Activated naive CD4-positive, alpha-beta T cell treated with anti-CD3 and anti-CD28 coated beads for 36 hours (primary cell): ENCODE measurements at regions not wholly inside any gene's neighbourhood (a gene's known extent, or its start where the extent isn't known, plus 50 kb on each side); places are given as distances from the start of the nearest gene placed in this dataset.

Experiments used
- CTCF ChIA-PET: fragments of 350-600 bp; sonication (Branson Sonifier 250); formaldehyde crosslinking; loops from one replicate; lab custom pipeline; 2021; ENCODE audit warnings: antibody characterized with exemption; lab: Charles Lee
- DNase-seq: peaks from one replicate; pipeline ENCODE4 v3.0.0-alpha.2; 2020
- H3K27ac Mint-ChIP-seq: one replicate; pipeline ENCODE4 v1.8.0; 2021; ENCODE audit warnings: mild to moderate bottlenecking, mixed read lengths
- H3K27me3 Mint-ChIP-seq: one replicate; pipeline ENCODE4 v1.8.0; 2021; ENCODE audit warnings: low read depth, mixed read lengths
- H3K36me3 Mint-ChIP-seq: one replicate; pipeline ENCODE4 v1.8.0; 2021; ENCODE audit warnings: low read depth, mixed read lengths
- H3K4me1 Mint-ChIP-seq: one replicate; pipeline ENCODE4 v1.8.0; 2021; ENCODE audit warnings: low read depth, mixed read lengths
- H3K4me3 Mint-ChIP-seq: one replicate; pipeline ENCODE4 v1.8.0; 2021; ENCODE audit warnings: mild to moderate bottlenecking, moderate library complexity, mixed read lengths
- H3K9me3 Mint-ChIP-seq: one replicate; pipeline ENCODE4 v1.8.0; 2021; ENCODE audit warnings: mixed read lengths
- intact Hi-C: fragments of 100-400 bp; cut with micrococcal nuclease; formaldehyde crosslinking; loops from one replicate; pipeline ENCODE4 v1.15.1; 2023

GRCh38 chr5:92775711-92776615 lies 805.1 kb downstream of the NR2F1-AS1 start:
- H3K36me3 Mint-ChIP-seq: no peaks in the 10 kb centered on the region
- no peak overlapping the region for H3K4me3 Mint-ChIP-seq
- H3K9me3 Mint-ChIP-seq: no peaks in the 10 kb centered on the region
- DNase-seq: no peak
- no peaks in the 10 kb centered on the region for H3K27me3 Mint-ChIP-seq
- H3K4me1 Mint-ChIP-seq: no peaks in the 10 kb centered on the region
- CTCF ChIA-PET: no interaction called here
- H3K27ac Mint-ChIP-seq: no peak overlapping the region
- intact Hi-C loops: no loop called here

GRCh38 chr5:92769978-92770377 lies 811.0 kb downstream of the NR2F1-AS1 start:
- no peak for DNase-seq
- Mint-ChIP-seq H3K27ac (no peak overlapping the region), H3K4me3 (no peak overlapping the region), H3K36me3 (no peaks in the 10 kb centered on the region), H3K9me3 (no peaks in the 10 kb centered on the region), H3K4me1 (no peaks in the 10 kb centered on the region), H3K27me3 (no peaks in the 10 kb centered on the region)
- intact Hi-C loops: no loop called here
- CTCF ChIA-PET: no interaction called here

- no peaks in the 10 kb centered on the region for H3K4me1 Mint-ChIP-seq
- CTCF ChIA-PET: no interaction called here
- no peaks in the 10 kb centered on the region for H3K27me3 Mint-ChIP-seq
- H3K27ac Mint-ChIP-seq: no peak overlapping the region
- no peaks in the 10 kb centered on the region for H3K9me3 Mint-ChIP-seq
- H3K4me3 Mint-ChIP-seq: no peak overlapping the region
- intact Hi-C loops: no loop called here
- H3K36me3 Mint-ChIP-seq: no peaks in the 10 kb centered on the region
- DNase-seq: no peak
Observed at GRCh38 chr5:92761585-92761984, 819.4 kb downstream of the NR2F1-AS1 start.

- no peaks in the 10 kb centered on the region for H3K27me3 Mint-ChIP-seq
- CTCF ChIA-PET: interaction anchor here (0.7 kb wide), 1 partner anchor 140 kb away, joined by 6 read pairs; no protein-coding TSS in a partner anchor
- no peak for DNase-seq
- intact Hi-C loops: no loop called here
- no peak overlapping the region for H3K27ac Mint-ChIP-seq
- no peak overlapping the region for H3K4me3 Mint-ChIP-seq
- H3K4me1 Mint-ChIP-seq: no peaks in the 10 kb centered on the region
- no peaks in the 10 kb centered on the region for H3K36me3 Mint-ChIP-seq
- H3K9me3 Mint-ChIP-seq: no peaks in the 10 kb centered on the region
Observed at GRCh38 chr5:92760550-92760949, 820.5 kb downstream of the NR2F1-AS1 start.

- no peak overlapping the region for H3K4me3 Mint-ChIP-seq
- DNase-seq: no peak
- H3K27me3 Mint-ChIP-seq: no peaks in the 10 kb centered on the region
- intact Hi-C loops: no loop called here
- CTCF ChIA-PET: no interaction called here
- no peaks in the 10 kb centered on the region for H3K9me3 Mint-ChIP-seq
- no peaks in the 10 kb centered on the region for H3K36me3 Mint-ChIP-seq
- H3K4me1 Mint-ChIP-seq: no peaks in the 10 kb centered on the region
- H3K27ac Mint-ChIP-seq: no peak overlapping the region
Observed at GRCh38 chr5:92758552-92758951, 822.5 kb downstream of the NR2F1-AS1 start.

GRCh38 chr5:92749943-92750342 lies 831.1 kb downstream of the NR2F1-AS1 start:
- H3K4me3 Mint-ChIP-seq: no peak overlapping the region
- no peaks in the 10 kb centered on the region for H3K4me1 Mint-ChIP-seq
- no peaks in the 10 kb centered on the region for H3K9me3 Mint-ChIP-seq
- H3K27me3 Mint-ChIP-seq: no peaks in the 10 kb centered on the region
- H3K36me3 Mint-ChIP-seq: no peaks in the 10 kb centered on the region
- H3K27ac Mint-ChIP-seq: no peak overlapping the region
- intact Hi-C loops: no loop called here
- DNase-seq: no peak
- CTCF ChIA-PET: no interaction called here

GRCh38 chr5:92748072-92748676 lies 832.8 kb downstream of the NR2F1-AS1 start:
- CTCF ChIA-PET: no interaction called here
- H3K27me3 Mint-ChIP-seq: no peaks in the 10 kb centered on the region
- H3K4me1 Mint-ChIP-seq: no peaks in the 10 kb centered on the region
- H3K27ac Mint-ChIP-seq: no peak overlapping the region
- DNase-seq: no peak
- no peaks in the 10 kb centered on the region for H3K36me3 Mint-ChIP-seq
- intact Hi-C loops: no loop called here
- H3K4me3 Mint-ChIP-seq: no peak overlapping the region
- no peaks in the 10 kb centered on the region for H3K9me3 Mint-ChIP-seq

- CTCF ChIA-PET: interaction anchor here (0.7 kb wide), 1 partner anchor 638 kb away, joined by 3 read pairs; no protein-coding TSS in a partner anchor
- H3K36me3 Mint-ChIP-seq: no peaks in the 10 kb centered on the region
Observed at GRCh38 chr5:92741906-92742305, 839.1 kb downstream of the NR2F1-AS1 start.

GRCh38 chr5:92734211-92734940 lies 846.6 kb downstream of the NR2F1-AS1 start:
- Mint-ChIP-seq H3K4me1 (no peaks in the 10 kb centered on the region), H3K9me3 (peaks cover 9% of the 10 kb centered on the region), H3K27me3 (no peaks in the 10 kb centered on the region), H3K36me3 (no peaks in the 10 kb centered on the region), H3K27ac (no peak overlapping the region), H3K4me3 (no peak overlapping the region)
- DNase-seq: no peak
- intact Hi-C loops: no loop called here
- CTCF ChIA-PET: no interaction called here

More at GRCh38 chr5:92741906-92742305, 839.1 kb downstream of the NR2F1-AS1 start:
- H3K27me3 Mint-ChIP-seq: no peaks in the 10 kb centered on the region
- no peak for DNase-seq
- intact Hi-C loops: no loop called here
- H3K4me1 Mint-ChIP-seq: no peaks in the 10 kb centered on the region
- H3K4me3 Mint-ChIP-seq: no peak overlapping the region
- H3K27ac Mint-ChIP-seq: no peak overlapping the region
- peaks cover 4% of the 10 kb centered on the region for H3K9me3 Mint-ChIP-seq

GRCh38 chr5:92730486-92730885 lies 850.5 kb downstream of the NR2F1-AS1 start:
- H3K9me3 Mint-ChIP-seq: peaks cover 1% of the 10 kb centered on the region
- H3K4me3 Mint-ChIP-seq: no peak overlapping the region
- CTCF ChIA-PET: interaction anchor here (0.6 kb wide), 1 partner anchor 986 kb away, joined by 5 read pairs; no protein-coding TSS in a partner anchor
- DNase-seq: no peak
- no peaks in the 10 kb centered on the region for H3K27me3 Mint-ChIP-seq
- intact Hi-C loops: no loop called here
- no peak overlapping the region for H3K27ac Mint-ChIP-seq
- H3K36me3 Mint-ChIP-seq: no peaks in the 10 kb centered on the region
- H3K4me1 Mint-ChIP-seq: no peaks in the 10 kb centered on the region

- intact Hi-C loops: no loop called here
- no peak overlapping the region for H3K4me3 Mint-ChIP-seq
- H3K27ac Mint-ChIP-seq: no peak overlapping the region
- peaks cover 3% of the 10 kb centered on the region for H3K9me3 Mint-ChIP-seq
- CTCF ChIA-PET: no interaction called here
- DNase-seq: no peak
- H3K36me3 Mint-ChIP-seq: no peaks in the 10 kb centered on the region
- H3K4me1 Mint-ChIP-seq: no peaks in the 10 kb centered on the region
- no peaks in the 10 kb centered on the region for H3K27me3 Mint-ChIP-seq
Observed at GRCh38 chr5:92729088-92729487, 851.9 kb downstream of the NR2F1-AS1 start.

GRCh38 chr5:92715946-92716520 lies 865.0 kb downstream of the NR2F1-AS1 start:
- no peak overlapping the region for H3K27ac Mint-ChIP-seq
- CTCF ChIA-PET: no interaction called here
- H3K4me3 Mint-ChIP-seq: no peak overlapping the region
- no peaks in the 10 kb centered on the region for H3K4me1 Mint-ChIP-seq
- intact Hi-C loops: no loop called here
- peaks cover 1% of the 10 kb centered on the region for H3K9me3 Mint-ChIP-seq
- H3K36me3 Mint-ChIP-seq: no peaks in the 10 kb centered on the region
- no peaks in the 10 kb centered on the region for H3K27me3 Mint-ChIP-seq
- DNase-seq: no peak
